ENCODE measurements at regions not wholly inside any gene's neighbourhood (a gene's known extent, or its start where the extent isn't known, plus 50 kb on each side); places are given as distances from the start of the nearest gene placed in this dataset.

GRCh38 chr13:88085036-88085435, 413.9 kb downstream of the SLITRK5 start:
- TF ChIP-seq ZNF138 (tag by site-specific recombination; IDR thresholded peaks at IDR 0.05; ENCODE audit: borderline replicate concordance), result no peak
- no peak for TF ChIP-seq ZNF513 (tag by site-specific recombination; IDR thresholded peaks at IDR 0.05)
- no peak for TF ChIP-seq ZNF274 (IDR thresholded peaks at IDR 0.05; ENCODE audit: low read length)
- no peak for TF ChIP-seq ZNF274 (tag by site-specific recombination; IDR thresholded peaks at IDR 0.05; ENCODE audit: borderline replicate concordance)
- no peak for TF ChIP-seq TCF7L2 (IDR thresholded peaks at IDR 0.05; ENCODE audit: borderline replicate concordance, low read depth, low read length)
- TF ChIP-seq CTCF (tag by site-specific recombination; IDR thresholded peaks at IDR 0.05), result no peak
- TF ChIP-seq ZNF174 (tag by site-specific recombination; IDR thresholded peaks at IDR 0.05), result no peak
- no peak for TF ChIP-seq ZNF133 (tag by site-specific recombination; IDR thresholded peaks at IDR 0.05)
- TF ChIP-seq YY1 (tag by site-specific recombination; IDR thresholded peaks at IDR 0.05), result no peak
- no peak for TF ChIP-seq SP2 (tag by site-specific recombination; IDR thresholded peaks at IDR 0.05)

Data from HEK293 (cell line).